ENCODE measurements at regions not wholly inside any gene's neighbourhood (a gene's known extent, or its start where the extent isn't known, plus 50 kb on each side); places are given as distances from the start of the nearest gene placed in this dataset.

GRCh38 chr7:113561446-113561845, 357.4 kb downstream of the PPP1R3A start:
- H3K9me3 ChIP-seq (ENCODE audit: insufficient read depth, low read length, severe bottlenecking), result no peaks in the 10 kb centered on the region
- ATAC-seq (ENCODE audit: insufficient read depth, low read depth), result no peak
- H3K9ac ChIP-seq (ENCODE audit: low read depth, low read length), result no peak overlapping the region
- H2AFZ ChIP-seq (ENCODE audit: low read depth, low read length), result no peak overlapping the region
- no peak overlapping the region for H3K27ac ChIP-seq (ENCODE audit: low read length)
- no peak for DNase-seq
- no peaks in the 10 kb centered on the region for H3K36me3 ChIP-seq (ENCODE audit: insufficient read depth, low read length)
- no peak for TF ChIP-seq EZH2 (IDR thresholded peaks at IDR 0.05; ENCODE audit: borderline replicate concordance, low read depth, low read length, severe bottlenecking)
- TF ChIP-seq CTCF (IDR thresholded peaks at IDR 0.05; ENCODE audit: borderline replicate concordance, extremely low read depth, low read length, poor library complexity, severe bottlenecking), result no peak
- H3K4me2 ChIP-seq (ENCODE audit: insufficient read depth, low read length), result no peak overlapping the region
- no peaks in the 10 kb centered on the region for H4K20me1 ChIP-seq (ENCODE audit: insufficient read depth, low read length)
- H3K27me3 ChIP-seq (ENCODE audit: insufficient read depth, low read length, poor library complexity), result no peaks in the 10 kb centered on the region
- no peaks in the 10 kb centered on the region for H3K4me1 ChIP-seq (ENCODE audit: insufficient read depth, low read length)
- no peak overlapping the region for H3K4me3 ChIP-seq (ENCODE audit: low read depth in 1 of 2, low read length in 2 of 2)
- no peaks in the 10 kb centered on the region for H3K79me2 ChIP-seq (ENCODE audit: insufficient read depth, low read length)

- Histone ChIP-seq H3K27me3 (ENCODE audit: insufficient read depth, low read length, poor library complexity) (no peaks in the 10 kb centered on the region), H3K9me3 (ENCODE audit: insufficient read depth, low read length, severe bottlenecking) (no peaks in the 10 kb centered on the region), H3K4me1 (ENCODE audit: insufficient read depth, low read length) (no peaks in the 10 kb centered on the region), H3K4me2 (ENCODE audit: insufficient read depth, low read length) (no peak overlapping the region), H3K36me3 (ENCODE audit: insufficient read depth, low read length) (no peaks in the 10 kb centered on the region), H2AFZ (ENCODE audit: low read depth, low read length) (no peak overlapping the region), H3K9ac (ENCODE audit: low read depth, low read length) (no peak overlapping the region), H3K79me2 (ENCODE audit: insufficient read depth, low read length) (no peaks in the 10 kb centered on the region), H3K4me3 (ENCODE audit: low read depth in 1 of 2, low read length in 2 of 2) (no peak overlapping the region), H4K20me1 (ENCODE audit: insufficient read depth, low read length) (no peaks in the 10 kb centered on the region), H3K27ac (ENCODE audit: low read length) (no peak overlapping the region)
- DNase-seq, result no peak
- TF ChIP-seq CTCF (IDR thresholded peaks at IDR 0.05; ENCODE audit: borderline replicate concordance, extremely low read depth, low read length, poor library complexity, severe bottlenecking) (no peak), EZH2 (IDR thresholded peaks at IDR 0.05; ENCODE audit: borderline replicate concordance, low read depth, low read length, severe bottlenecking) (no peak)
- ATAC-seq (ENCODE audit: insufficient read depth, low read depth), result no peak
Measured at GRCh38 chr7:113550966-113551365, 367.8 kb downstream of the PPP1R3A start.

- Histone ChIP-seq H3K79me2 (ENCODE audit: insufficient read depth, low read length) (no peaks in the 10 kb centered on the region), H3K4me3 (ENCODE audit: low read depth in 1 of 2, low read length in 2 of 2) (no peak overlapping the region), H4K20me1 (ENCODE audit: insufficient read depth, low read length) (no peaks in the 10 kb centered on the region), H3K4me2 (ENCODE audit: insufficient read depth, low read length) (no peak overlapping the region), H3K27me3 (ENCODE audit: insufficient read depth, low read length, poor library complexity) (no peaks in the 10 kb centered on the region), H3K9me3 (ENCODE audit: insufficient read depth, low read length, severe bottlenecking) (no peaks in the 10 kb centered on the region), H3K9ac (ENCODE audit: low read depth, low read length) (no peak overlapping the region), H3K4me1 (ENCODE audit: insufficient read depth, low read length) (no peaks in the 10 kb centered on the region), H2AFZ (ENCODE audit: low read depth, low read length) (no peak overlapping the region), H3K27ac (ENCODE audit: low read length) (no peak overlapping the region), H3K36me3 (ENCODE audit: insufficient read depth, low read length) (no peaks in the 10 kb centered on the region)
- no peak for TF ChIP-seq EZH2 (IDR thresholded peaks at IDR 0.05; ENCODE audit: borderline replicate concordance, low read depth, low read length, severe bottlenecking)
- no peak for TF ChIP-seq CTCF (IDR thresholded peaks at IDR 0.05; ENCODE audit: borderline replicate concordance, extremely low read depth, low read length, poor library complexity, severe bottlenecking)
- no peak for ATAC-seq (ENCODE audit: insufficient read depth, low read depth)
- no peak for DNase-seq
Measured at GRCh38 chr7:113548561-113548960, 370.2 kb downstream of the PPP1R3A start.

GRCh38 chr7:113548137-113548536, 370.7 kb downstream of the PPP1R3A start:
- Histone ChIP-seq H3K9ac (ENCODE audit: low read depth, low read length) (no peak overlapping the region), H3K4me2 (ENCODE audit: insufficient read depth, low read length) (no peak overlapping the region), H4K20me1 (ENCODE audit: insufficient read depth, low read length) (no peaks in the 10 kb centered on the region), H3K36me3 (ENCODE audit: insufficient read depth, low read length) (no peaks in the 10 kb centered on the region), H3K27me3 (ENCODE audit: insufficient read depth, low read length, poor library complexity) (no peaks in the 10 kb centered on the region), H3K4me3 (ENCODE audit: low read depth in 1 of 2, low read length in 2 of 2) (no peak overlapping the region), H3K4me1 (ENCODE audit: insufficient read depth, low read length) (no peaks in the 10 kb centered on the region), H2AFZ (ENCODE audit: low read depth, low read length) (no peak overlapping the region), H3K9me3 (ENCODE audit: insufficient read depth, low read length, severe bottlenecking) (no peaks in the 10 kb centered on the region), H3K27ac (ENCODE audit: low read length) (no peak overlapping the region), H3K79me2 (ENCODE audit: insufficient read depth, low read length) (no peaks in the 10 kb centered on the region)
- no peak for DNase-seq
- ATAC-seq (ENCODE audit: insufficient read depth, low read depth), result no peak
- TF ChIP-seq CTCF (IDR thresholded peaks at IDR 0.05; ENCODE audit: borderline replicate concordance, extremely low read depth, low read length, poor library complexity, severe bottlenecking), result no peak
- no peak for TF ChIP-seq EZH2 (IDR thresholded peaks at IDR 0.05; ENCODE audit: borderline replicate concordance, low read depth, low read length, severe bottlenecking)

Measured in DND-41 (cell line).